NCI-H128 (cell line): ENCODE measurements at regions not wholly inside any gene's neighbourhood (a gene's known extent, or its start where the extent isn't known, plus 50 kb on each side); places are given as distances from the start of the nearest gene placed in this dataset.

Experiments
- DNase-seq: peaks from one replicate; lab custom pipeline; 2025; ENCODE audit not compliant: unreplicated experiment; lab: John Stamatoyannopoulos, UW

- no peak for DNase-seq
Measured at GRCh38 chr21:16011719-16012118, 281.9 kb downstream of the USP25 start.

- DNase-seq, result no peak
Measured at GRCh38 chr21:16013570-16013969, 283.8 kb downstream of the USP25 start.

- no peak for DNase-seq
Measured at GRCh38 chr21:16020878-16021277, 291.1 kb downstream of the USP25 start.

- no peak for DNase-seq
Measured at GRCh38 chr21:16022116-16022515, 292.3 kb downstream of the USP25 start.

GRCh38 chr21:16022921-16023320 lies 293.1 kb downstream of the USP25 start:
- no peak for DNase-seq

GRCh38 chr21:16028142-16028541 lies 298.4 kb downstream of the USP25 start:
- DNase-seq, result no peak

GRCh38 chr21:16028941-16029464 lies 299.2 kb downstream of the USP25 start:
- no peak for DNase-seq

- no peak for DNase-seq
Measured at GRCh38 chr21:16033193-16033592, 303.4 kb downstream of the USP25 start.

GRCh38 chr21:16034446-16035190 lies 304.8 kb downstream of the USP25 start:
- DNase-seq, result no peak

GRCh38 chr21:16037421-16037955 lies 307.7 kb downstream of the USP25 start:
- DNase-seq, result no peak

- no peak for DNase-seq
Measured at GRCh38 chr21:16040601-16041000, 310.8 kb downstream of the USP25 start.

GRCh38 chr21:16044676-16045075 lies 314.9 kb downstream of the USP25 start:
- DNase-seq, result no peak

GRCh38 chr21:16046656-16047330 lies 317.0 kb downstream of the USP25 start:
- no peak for DNase-seq

- no peak for DNase-seq
Measured at GRCh38 chr21:16047904-16048303, 318.1 kb downstream of the USP25 start.

GRCh38 chr21:16055014-16055413 lies 325.2 kb downstream of the USP25 start:
- DNase-seq, result no peak

- DNase-seq, result no peak
Measured at GRCh38 chr21:16058896-16059295, 329.1 kb downstream of the USP25 start.

GRCh38 chr21:16059981-16060380 lies 330.2 kb downstream of the USP25 start:
- no peak for DNase-seq

- no peak for DNase-seq
Measured at GRCh38 chr21:16061194-16061593, 331.4 kb downstream of the USP25 start.

- DNase-seq, result no peak
Measured at GRCh38 chr21:16069178-16070112, 339.7 kb downstream of the USP25 start.

GRCh38 chr21:16070207-16070651 lies 340.4 kb downstream of the USP25 start:
- no peak for DNase-seq

GRCh38 chr21:16071092-16071491 lies 341.3 kb downstream of the USP25 start:
- DNase-seq, result no peak
